ENCODE measurements at regions not wholly inside any gene's neighbourhood (a gene's known extent, or its start where the extent isn't known, plus 50 kb on each side); places are given as distances from the start of the nearest gene placed in this dataset.

- TF ChIP-seq POLR2A (IDR thresholded peaks at IDR 0.05; ENCODE audit: low read length) (no peak), GATA1 (IDR thresholded peaks at IDR 0.05; ENCODE audit: low read depth, low read length) (no peak)
Measured at GRCh38 chr13:86795858-86796257, 875.3 kb upstream of the SLITRK5 start.

Measured in erythroblast (primary cell).